GM12892 (cell line): ENCODE measurements at regions not wholly inside any gene's neighbourhood (a gene's known extent, or its start where the extent isn't known, plus 50 kb on each side); places are given as distances from the start of the nearest gene placed in this dataset.

Experiments used
- DNase-seq: peaks from one replicate; pipeline ENCODE4 v3.0.0; 2011; ENCODE audit not compliant: insufficient read length
- FAIRE-seq: peaks from 2 replicates; lab custom pipeline; 2011; peaks lifted over from hg19 to GRCh38; lab: Jason Lieb, UNC
- POLR2A ChIP-seq: IDR thresholded peaks from 2 replicates; pipeline ENCODE4 v1.6.1; 2011; ENCODE audit warnings: low read depth, low read length, control low read depth
- POLR2AphosphoS5 ChIP-seq: IDR thresholded peaks from 2 replicates; pipeline ENCODE4 v1.6.1; 2011; ENCODE audit warnings: low read depth, low read length, control low read depth
- TAF1 ChIP-seq: IDR thresholded peaks from 2 replicates; pipeline ENCODE4 v1.6.1; 2011; ENCODE audit warnings: low read depth, mild to moderate bottlenecking, control low read depth, low read length, borderline replicate concordance

GRCh38 chr7:10802011-10802410, 171.7 kb upstream of the PHF14 start:
- no peak for DNase-seq
- no peak for FAIRE-seq
- no peak for TF ChIP-seq POLR2AphosphoS5
- no peak for TF ChIP-seq POLR2A
- no peak for TF ChIP-seq TAF1

- FAIRE-seq (no peak), DNase-seq (no peak)
- TF ChIP-seq POLR2A = no peak
- no peak for TF ChIP-seq TAF1
- no peak for TF ChIP-seq POLR2AphosphoS5
Measured at GRCh38 chr7:10802526-10802925, 171.1 kb upstream of the PHF14 start.

GRCh38 chr7:10803720-10804119, 170.0 kb upstream of the PHF14 start:
- FAIRE-seq (no peak), DNase-seq (no peak)
- no peak for TF ChIP-seq POLR2AphosphoS5
- no peak for TF ChIP-seq POLR2A
- TF ChIP-seq TAF1 = no peak

- FAIRE-seq = no peak
- no peak for DNase-seq
- no peak for TF ChIP-seq POLR2A
- no peak for TF ChIP-seq TAF1
- no peak for TF ChIP-seq POLR2AphosphoS5
Measured at GRCh38 chr7:10804770-10805169, 168.9 kb upstream of the PHF14 start.

- TF ChIP-seq POLR2AphosphoS5 (no peak), POLR2A (no peak), TAF1 (no peak)
- no peak for DNase-seq
- FAIRE-seq = no peak
Measured at GRCh38 chr7:10815546-10815945, 158.1 kb upstream of the PHF14 start.

- TF ChIP-seq POLR2A (no peak), TAF1 (no peak), POLR2AphosphoS5 (no peak)
- DNase-seq (no peak), FAIRE-seq (no peak)
Measured at GRCh38 chr7:10821156-10821555, 152.5 kb upstream of the PHF14 start.

- DNase-seq = no peak
- no peak for FAIRE-seq
- TF ChIP-seq POLR2AphosphoS5 = no peak
- no peak for TF ChIP-seq TAF1
- TF ChIP-seq POLR2A = no peak
Measured at GRCh38 chr7:10824154-10824553, 149.5 kb upstream of the PHF14 start.

- FAIRE-seq (no peak), DNase-seq (no peak)
- no peak for TF ChIP-seq POLR2AphosphoS5
- no peak for TF ChIP-seq POLR2A
- TF ChIP-seq TAF1 = no peak
Measured at GRCh38 chr7:10838228-10838627, 135.4 kb upstream of the PHF14 start.

GRCh38 chr7:10845225-10845624, 128.4 kb upstream of the PHF14 start:
- FAIRE-seq (no peak), DNase-seq (no peak)
- TF ChIP-seq TAF1 (no peak), POLR2AphosphoS5 (no peak), POLR2A (no peak)

GRCh38 chr7:10855583-10855982, 118.1 kb upstream of the PHF14 start:
- FAIRE-seq = no peak
- TF ChIP-seq TAF1 = no peak
- TF ChIP-seq POLR2AphosphoS5 = no peak
- no peak for TF ChIP-seq POLR2A
- DNase-seq = no peak

- FAIRE-seq (no peak), DNase-seq (no peak)
Measured at GRCh38 chr7:10860516-10860915, 113.2 kb upstream of the PHF14 start.

GRCh38 chr7:10863476-10863875, 110.2 kb upstream of the PHF14 start:
- no peak for TF ChIP-seq POLR2A
- TF ChIP-seq POLR2AphosphoS5 = no peak
- TF ChIP-seq TAF1 = no peak
- FAIRE-seq (no peak), DNase-seq (no peak)

More at GRCh38 chr7:10860516-10860915, 113.2 kb upstream of the PHF14 start:
- TF ChIP-seq POLR2AphosphoS5 (no peak), TAF1 (no peak), POLR2A (no peak)

GRCh38 chr7:10874666-10875065, 99.0 kb upstream of the PHF14 start:
- DNase-seq (no peak), FAIRE-seq (no peak)
- no peak for TF ChIP-seq TAF1
- no peak for TF ChIP-seq POLR2A
- no peak for TF ChIP-seq POLR2AphosphoS5
